ENCODE measurements at regions not wholly inside any gene's neighbourhood (a gene's known extent, or its start where the extent isn't known, plus 50 kb on each side); places are given as distances from the start of the nearest gene placed in this dataset.

DNA sequence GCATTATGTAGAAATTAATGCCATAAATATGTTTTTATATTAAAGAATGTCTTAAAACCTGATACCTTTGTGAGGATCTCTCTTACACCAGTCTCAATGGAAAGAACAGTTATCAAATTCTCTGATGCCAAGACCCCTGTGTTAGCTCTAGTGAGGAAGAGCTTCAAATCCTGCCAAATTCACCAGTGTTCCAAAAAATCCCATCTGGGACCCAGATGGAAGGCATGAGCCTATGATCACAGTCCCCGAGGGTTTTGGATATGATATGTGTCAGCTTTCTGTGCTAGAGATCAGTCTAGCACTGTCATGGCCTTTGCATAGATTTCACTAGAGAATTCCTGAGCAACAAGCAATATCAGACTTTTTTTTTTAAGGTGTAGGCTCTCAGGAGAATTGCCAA, 412.1 kb downstream of the UBE2NL start (continued):
- TF ChIP-seq ZNF423 (CRISPR knock-in tag; IDR thresholded peaks at IDR 0.05) = no peak
- no peak for TF ChIP-seq NR3C1 (CRISPR knock-in tag; conservative IDR thresholded peaks at IDR 0.05; ENCODE audit: low read depth)
- no peak for TF ChIP-seq NFATC4 (CRISPR knock-in tag; IDR thresholded peaks at IDR 0.05)

- H3K4me3 Mint-ChIP-seq = no peak overlapping the region
- peaks cover 55% of the 10 kb centered on the region for H3K9me3 Mint-ChIP-seq
- H3K36me3 Mint-ChIP-seq = peaks cover 31% of the 10 kb centered on the region
- no peak overlapping the region for H3K27ac Mint-ChIP-seq
- ATAC-seq (no peak), DNase-seq (ENCODE audit: low spot score) (no peak)
- H3K27me3 Mint-ChIP-seq (ENCODE audit: low read depth) = no peaks in the 10 kb centered on the region; the same call in 1 of the 2 replicates
- H3K4me1 Mint-ChIP-seq = no peaks in the 10 kb centered on the region
- ChIA-PET CTCF (no interaction called here), POLR2A (no interaction called here)
- no peak for TF ChIP-seq SMAD3 (CRISPR knock-in tag; IDR thresholded peaks at IDR 0.05; ENCODE audit: borderline replicate concordance)
- no peak for TF ChIP-seq JAZF1 (CRISPR knock-in tag; IDR thresholded peaks at IDR 0.05)
- no peak for TF ChIP-seq TP53 (CRISPR knock-in tag; IDR thresholded peaks at IDR 0.05)
- TF ChIP-seq ZNF281 (CRISPR knock-in tag; IDR thresholded peaks at IDR 0.05) = no peak
- TF ChIP-seq MYBL2 (CRISPR knock-in tag; IDR thresholded peaks at IDR 0.05) = no peak
- TF ChIP-seq ZSCAN18 (CRISPR knock-in tag; IDR thresholded peaks at IDR 0.05) = no peak
- TF ChIP-seq ZNF423 (CRISPR knock-in tag; IDR thresholded peaks at IDR 0.05) = no peak
- TF ChIP-seq CREM (CRISPR knock-in tag; IDR thresholded peaks at IDR 0.05) = no peak
- TF ChIP-seq ZNF425 (CRISPR knock-in tag; conservative IDR thresholded peaks at IDR 0.05) = no peak
- no peak for TF ChIP-seq NFE2L1 (CRISPR knock-in tag; IDR thresholded peaks at IDR 0.05)
- TF ChIP-seq NR2C2 (CRISPR knock-in tag; IDR thresholded peaks at IDR 0.05) = no peak
- TF ChIP-seq, protein P1, sequence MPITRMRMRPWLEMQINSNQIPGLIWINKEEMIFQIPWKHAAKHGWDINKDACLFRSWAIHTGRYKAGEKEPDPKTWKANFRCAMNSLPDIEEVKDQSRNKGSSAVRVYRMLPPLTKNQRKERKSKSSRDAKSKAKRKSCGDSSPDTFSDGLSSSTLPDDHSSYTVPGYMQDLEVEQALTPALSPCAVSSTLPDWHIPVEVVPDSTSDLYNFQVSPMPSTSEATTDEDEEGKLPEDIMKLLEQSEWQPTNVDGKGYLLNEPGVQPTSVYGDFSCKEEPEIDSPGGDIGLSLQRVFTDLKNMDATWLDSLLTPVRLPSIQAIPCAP (CRISPR knock-in tag; IDR thresholded peaks at IDR 0.05) = no peak
- no peak for TF ChIP-seq ZNF317 (CRISPR knock-in tag; IDR thresholded peaks at IDR 0.05; ENCODE audit: borderline replicate concordance, low read depth)
- TF ChIP-seq NR1H2 (CRISPR knock-in tag; IDR thresholded peaks at IDR 0.05) = no peak
- TF ChIP-seq ZNF232 (CRISPR knock-in tag; IDR thresholded peaks at IDR 0.05) = no peak
Observed at GRCh38 chrX:144297221-144297620, 413.4 kb downstream of the UBE2NL start.

GRCh38 chrX:144327495-144327894, 443.6 kb downstream of the UBE2NL start:
- Mint-ChIP-seq H3K36me3 (no peaks in the 10 kb centered on the region; the same call in 1 of the 2 replicates), H3K9me3 (peaks cover 11% of the 10 kb centered on the region; the same call in 1 of the 2 replicates), H3K27ac (no peak overlapping the region), H3K4me3 (no peak overlapping the region), H3K4me1 (no peaks in the 10 kb centered on the region), H3K27me3 (ENCODE audit: low read depth) (no peaks in the 10 kb centered on the region)
- POLR2A ChIA-PET = no interaction called here
- no peak for ATAC-seq
- DNase-seq (ENCODE audit: low spot score) = no peak
- CTCF ChIA-PET = no interaction called here
- TF ChIP-seq ELF4 (CRISPR knock-in tag; IDR thresholded peaks at IDR 0.05; ENCODE audit: low read depth) (no peak), NR1H2 (CRISPR knock-in tag; IDR thresholded peaks at IDR 0.05) (no peak), NFE2L1 (CRISPR knock-in tag; IDR thresholded peaks at IDR 0.05) (no peak), TP53 (CRISPR knock-in tag; IDR thresholded peaks at IDR 0.05) (no peak), OVOL2 (CRISPR knock-in tag; IDR thresholded peaks at IDR 0.05; ENCODE audit: borderline replicate concordance) (no peak), SOX15 (CRISPR knock-in tag; IDR thresholded peaks at IDR 0.05) (no peak), FOXP1 (CRISPR knock-in tag; IDR thresholded peaks at IDR 0.05; ENCODE audit: borderline replicate concordance) (no peak), NR2C2 (CRISPR knock-in tag; IDR thresholded peaks at IDR 0.05) (no peak), TEAD1 (CRISPR knock-in tag; IDR thresholded peaks at IDR 0.05) (no peak), ESRRA (CRISPR knock-in tag; IDR thresholded peaks at IDR 0.05; ENCODE audit: borderline replicate concordance) (no peak), MYBL2 (CRISPR knock-in tag; IDR thresholded peaks at IDR 0.05) (no peak), ZNF232 (CRISPR knock-in tag; IDR thresholded peaks at IDR 0.05) (no peak), ZBTB21 (CRISPR knock-in tag; IDR thresholded peaks at IDR 0.05; ENCODE audit: borderline replicate concordance) (no peak), NFATC4 (CRISPR knock-in tag; IDR thresholded peaks at IDR 0.05) (no peak), KAT7 (CRISPR knock-in tag; IDR thresholded peaks at IDR 0.05; ENCODE audit: borderline replicate concordance) (no peak), JUN (CRISPR knock-in tag; IDR thresholded peaks at IDR 0.05) (no peak), ZNF396 (CRISPR knock-in tag; IDR thresholded peaks at IDR 0.05; ENCODE audit: borderline replicate concordance) (no peak)
- TF ChIP-seq, protein P2, sequence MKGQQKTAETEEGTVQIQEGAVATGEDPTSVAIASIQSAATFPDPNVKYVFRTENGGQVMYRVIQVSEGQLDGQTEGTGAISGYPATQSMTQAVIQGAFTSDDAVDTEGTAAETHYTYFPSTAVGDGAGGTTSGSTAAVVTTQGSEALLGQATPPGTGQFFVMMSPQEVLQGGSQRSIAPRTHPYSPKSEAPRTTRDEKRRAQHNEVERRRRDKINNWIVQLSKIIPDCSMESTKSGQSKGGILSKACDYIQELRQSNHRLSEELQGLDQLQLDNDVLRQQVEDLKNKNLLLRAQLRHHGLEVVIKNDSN (CRISPR knock-in tag; IDR thresholded peaks at IDR 0.05) = no peak
